ENCODE measurements at regions not wholly inside any gene's neighbourhood (a gene's known extent, or its start where the extent isn't known, plus 50 kb on each side); places are given as distances from the start of the nearest gene placed in this dataset.

- TF ChIP-seq, protein P1, sequence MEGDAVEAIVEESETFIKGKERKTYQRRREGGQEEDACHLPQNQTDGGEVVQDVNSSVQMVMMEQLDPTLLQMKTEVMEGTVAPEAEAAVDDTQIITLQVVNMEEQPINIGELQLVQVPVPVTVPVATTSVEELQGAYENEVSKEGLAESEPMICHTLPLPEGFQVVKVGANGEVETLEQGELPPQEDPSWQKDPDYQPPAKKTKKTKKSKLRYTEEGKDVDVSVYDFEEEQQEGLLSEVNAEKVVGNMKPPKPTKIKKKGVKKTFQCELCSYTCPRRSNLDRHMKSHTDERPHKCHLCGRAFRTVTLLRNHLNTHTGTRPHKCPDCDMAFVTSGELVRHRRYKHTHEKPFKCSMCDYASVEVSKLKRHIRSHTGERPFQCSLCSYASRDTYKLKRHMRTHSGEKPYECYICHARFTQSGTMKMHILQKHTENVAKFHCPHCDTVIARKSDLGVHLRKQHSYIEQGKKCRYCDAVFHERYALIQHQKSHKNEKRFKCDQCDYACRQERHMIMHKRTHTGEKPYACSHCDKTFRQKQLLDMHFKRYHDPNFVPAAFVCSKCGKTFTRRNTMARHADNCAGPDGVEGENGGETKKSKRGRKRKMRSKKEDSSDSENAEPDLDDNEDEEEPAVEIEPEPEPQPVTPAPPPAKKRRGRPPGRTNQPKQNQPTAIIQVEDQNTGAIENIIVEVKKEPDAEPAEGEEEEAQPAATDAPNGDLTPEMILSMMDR (IDR thresholded peaks at IDR 0.05; ENCODE audit: low read depth, low read length, poor library complexity, severe bottlenecking), result no peak
- TF ChIP-seq EZH2phosphoT487 (IDR thresholded peaks at IDR 0.05; ENCODE audit: borderline replicate concordance, low read length), result no peak
Measured at GRCh38 chr13:53683146-53683545, 654.5 kb downstream of the OLFM4 start.
